GM12878 (cell line): ENCODE measurements at regions not wholly inside any gene's neighbourhood (a gene's known extent, or its start where the extent isn't known, plus 50 kb on each side); places are given as distances from the start of the nearest gene placed in this dataset.

Experiments used
- ATAC-seq: fragments of 200-7000 bp; cut with Tn5 transposase; 3 replicates; pipeline ENCODE4 v1.9.1; 2020; ENCODE audit warnings: mild to moderate bottlenecking, moderate library complexity
- BruUV-seq: library from RNA; stranded (reverse); fragments of 400-500 nt; replicated peaks from 2 replicates; lab custom pipeline; 2021; lab: Mats Ljungman, UMichigan
- CTCF ChIA-PET: fragments of 300-600 bp; sonication (Branson Sonifier 250); formaldehyde crosslinking; extraction: SDS; loops from one replicate; lab custom pipeline; 2021; ENCODE audit warnings: inconsistent platforms; lab: Yijun Ruan, JAX
- POLR2A ChIA-PET: fragments of 350-600 bp; formaldehyde crosslinking; extraction: SDS; loops from one replicate; lab custom pipeline; 2021; ENCODE audit warnings: inconsistent platforms; lab: Charles Lee
- RAD21 ChIA-PET: fragments of 300-600 bp; sonication (Branson Sonifier 250); formaldehyde crosslinking; loops from one replicate; lab custom pipeline; 2023; ENCODE audit warnings: antibody characterized with exemption; ENCODE audit not compliant: unreplicated experiment; lab: Charles Lee
- SMC1A ChIA-PET: fragments of 300-600 bp; sonication (Branson Sonifier 250); formaldehyde crosslinking; loops from one replicate; lab custom pipeline; 2023; ENCODE audit not compliant: unreplicated experiment, uncharacterized antibody; lab: Charles Lee
- DNase-seq: peaks from one replicate; pipeline ENCODE4 v3.0.0-alpha.2; 2011; ENCODE audit warnings: low read depth, low spot score
- FAIRE-seq: peaks from 3 replicates; lab custom pipeline; 2011; peaks lifted over from hg19 to GRCh38; lab: Jason Lieb, UNC
- H2AFZ ChIP-seq: 2 replicates; pipeline ENCODE4 v1.6.0; 2011; ENCODE audit warnings: low read depth, low read length, control low read depth; ENCODE audit not compliant: control insufficient read depth
- H3K27ac ChIP-seq: 2 replicates; pipeline ENCODE4 v1.5.1; 2011; ENCODE audit warnings: control low read depth; ENCODE audit not compliant: control insufficient read depth, insufficient read depth
- H3K27me3 ChIP-seq, 2 experiments: replicated peaks in 1 of 2; 2 replicates each; pipeline versions ENCODE4 v1.6.0 to v1.6.1; 2011; ENCODE audit warnings: low read length in 1 of 2; ENCODE audit not compliant: control insufficient read depth in 2 of 2, insufficient read depth in 2 of 2
- H3K36me3 ChIP-seq, 2 experiments: 2 replicates each; pipeline ENCODE4 v1.5.1; 2011; ENCODE audit warnings: low read length in 1 of 2; ENCODE audit not compliant: control insufficient read depth in 2 of 2, insufficient read depth in 2 of 2
- H3K4me1 ChIP-seq: 2 replicates; pipeline ENCODE4 v1.6.1; 2011; ENCODE audit warnings: mild to moderate bottlenecking, low read length, moderate library complexity, mixed read lengths; ENCODE audit not compliant: control insufficient read depth, insufficient read depth
- H3K4me2 ChIP-seq: 2 replicates; pipeline ENCODE4 v1.6.0; 2011; ENCODE audit warnings: control low read depth; ENCODE audit not compliant: control insufficient read depth, insufficient read depth
- H3K4me3 ChIP-seq: fragments of 200-600 bp; sonication (generic); 2 replicates; pipeline ENCODE4 v1.5.1; 2016
- H3K79me2 ChIP-seq: 2 replicates; pipeline ENCODE4 v1.6.0; 2011; ENCODE audit warnings: low read length; ENCODE audit not compliant: control insufficient read depth, insufficient read depth
- H3K9ac ChIP-seq: 2 replicates; pipeline ENCODE4 v1.8.0; 2011; ENCODE audit warnings: low read length, control low read depth, mixed read lengths; ENCODE audit not compliant: control insufficient read depth, insufficient read depth
- H3K9me3 ChIP-seq: replicated peaks from 3 replicates; pipeline ENCODE4 v1.5.1; 2011; ENCODE audit warnings: mild to moderate bottlenecking, low read length; ENCODE audit not compliant: control insufficient read depth, insufficient read depth
- H4K20me1 ChIP-seq: 2 replicates; pipeline ENCODE4 v1.6.0; 2011; ENCODE audit not compliant: control insufficient read depth, insufficient read depth
- BRCA1 ChIP-seq: IDR thresholded peaks from 2 replicates; pipeline ENCODE4 v1.6.1; 2011; ENCODE audit warnings: low read depth, low read length, improper control_type of control experiment
- CBX5 ChIP-seq: sonication (generic); IDR thresholded peaks from 2 replicates; pipeline ENCODE4 v1.6.1; 2016; ENCODE audit warnings: low read depth, moderate library complexity, mild to moderate bottlenecking, inconsistent platforms
- CREM ChIP-seq: IDR thresholded peaks from 2 replicates; pipeline ENCODE4 v1.6.1; 2014; ENCODE audit warnings: antibody characterized with exemption, low read depth
- EP300 ChIP-seq, 2 experiments: fragments of 150-350 bp in 1 of 2; IDR thresholded peaks; 2 replicates each; pipeline ENCODE4 v1.6.1; 2011 to 2012; ENCODE audit warnings: low read depth in 2 of 2, low read length in 2 of 2, borderline replicate concordance in 1 of 2, improper control_type of control experiment in 1 of 2, inconsistent platforms in 1 of 2; ENCODE audit not compliant: control insufficient read depth in 1 of 2
- ESRRA ChIP-seq: IDR thresholded peaks from 2 replicates; pipeline ENCODE4 v1.6.1; 2012; ENCODE audit warnings: mild to moderate bottlenecking, low read length, improper control_type of control experiment
- JUNB ChIP-seq: IDR thresholded peaks from 2 replicates; pipeline ENCODE4 v1.6.1; 2016; ENCODE audit warnings: antibody characterized with exemption, mild to moderate bottlenecking
- KAT2A ChIP-seq: conservative IDR thresholded peaks from 2 replicates; pipeline ENCODE4 v1.6.1; 2011; ENCODE audit warnings: low read depth, low read length; ENCODE audit not compliant: control insufficient read depth
- PAX5 ChIP-seq: IDR thresholded peaks from 2 replicates; pipeline ENCODE4 v1.6.1; 2011; ENCODE audit warnings: low read depth, low read length, borderline replicate concordance
- WGBS: methylation state at CpG from one replicate; pipeline ENCODE4 v1.1.6; 2016; ENCODE audit warnings: low lambda C conversion rate; ENCODE audit not compliant: insufficient replicate concordance, insufficient coverage; ENCODE audit errors: missing lambda C conversion rate; 5-methylcytosine and 5-hydroxymethylcytosine counted together
- in situ Hi-C: fragments of 300-500 bp; cut with MboI; formaldehyde crosslinking; loops from 9 replicates; pipeline ENCODE4 v1.14.3; 2018; ENCODE audit warnings: mixed read lengths
- intact Hi-C: fragments of 100-400 bp; cut with micrococcal nuclease; formaldehyde crosslinking; loops from one replicate; pipeline ENCODE4 v1.14.2; 2022; ENCODE audit not compliant: unreplicated experiment
- TF ChIP-seq, protein P1 (sequence below): IDR thresholded peaks from 2 replicates; pipeline ENCODE4 v1.6.1; 2011; ENCODE audit warnings: borderline replicate concordance, low read depth, mild to moderate bottlenecking, moderate library complexity, mixed read lengths, low read length; ENCODE audit not compliant: insufficient read depth; ENCODE audit errors: extremely low read length
- TF ChIP-seq, protein P2 (sequence below): fragments of 450-650 bp; IDR thresholded peaks from 2 replicates; pipeline ENCODE4 v1.6.1; 2017; ENCODE audit warnings: mild to moderate bottlenecking, moderate library complexity
- TF ChIP-seq, protein P3 (sequence below): fragments of 450-650 bp; conservative IDR thresholded peaks from 2 replicates; pipeline ENCODE4 v1.6.1; 2017; ENCODE audit warnings: mild to moderate bottlenecking, moderate library complexity
- TF ChIP-seq, protein P4 (sequence below): fragments of 450-650 bp; IDR thresholded peaks from 2 replicates; pipeline ENCODE4 v1.6.1; 2016; ENCODE audit warnings: mild to moderate bottlenecking
- TF ChIP-seq, protein P5 (sequence below): fragments of 150-350 bp; IDR thresholded peaks from 2 replicates; pipeline ENCODE4 v1.6.1; 2014; ENCODE audit warnings: mild to moderate bottlenecking, low read depth, low read length

DNA sequence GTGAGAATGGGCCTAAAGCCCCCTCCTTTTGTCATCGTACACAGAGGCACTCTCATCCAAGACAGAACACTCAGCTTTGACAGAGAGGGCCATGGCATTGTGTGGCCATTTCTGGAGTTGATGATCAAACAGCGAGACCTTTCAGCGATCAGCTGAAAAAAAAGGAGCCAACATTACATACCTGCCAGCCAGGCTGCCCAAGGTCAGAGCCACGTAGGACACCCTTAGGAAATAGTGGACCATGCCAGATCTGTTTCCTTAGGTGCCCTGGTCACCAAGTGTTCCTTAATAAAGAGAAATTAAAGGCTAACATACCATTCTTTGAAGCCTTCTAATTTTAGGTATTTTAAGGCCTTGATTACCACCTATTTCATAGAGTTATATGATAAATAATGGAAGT, 105.5 kb upstream of the PRLR start (continued):
- TF ChIP-seq, protein P1, sequence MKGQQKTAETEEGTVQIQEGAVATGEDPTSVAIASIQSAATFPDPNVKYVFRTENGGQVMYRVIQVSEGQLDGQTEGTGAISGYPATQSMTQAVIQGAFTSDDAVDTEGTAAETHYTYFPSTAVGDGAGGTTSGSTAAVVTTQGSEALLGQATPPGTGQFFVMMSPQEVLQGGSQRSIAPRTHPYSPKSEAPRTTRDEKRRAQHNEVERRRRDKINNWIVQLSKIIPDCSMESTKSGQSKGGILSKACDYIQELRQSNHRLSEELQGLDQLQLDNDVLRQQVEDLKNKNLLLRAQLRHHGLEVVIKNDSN: no peak

DNA sequence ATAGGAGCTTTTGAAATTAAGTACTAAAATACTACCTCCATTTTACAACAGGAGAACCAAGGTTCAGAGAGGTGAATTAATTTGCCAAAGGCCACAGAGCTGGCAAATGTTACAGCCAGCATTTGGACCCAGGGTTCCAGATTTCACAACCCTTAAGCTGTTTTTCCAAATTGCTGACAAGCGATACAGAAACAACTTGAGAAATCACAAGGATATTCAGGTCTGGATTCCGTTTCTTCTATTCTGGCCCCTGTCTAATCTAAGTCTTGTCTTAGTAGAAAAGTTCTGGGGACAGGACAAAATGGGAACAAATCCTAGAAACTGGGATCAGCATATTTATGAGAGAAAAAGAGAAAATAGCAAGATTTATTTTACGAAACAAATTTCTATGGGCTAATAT, 103.1 kb upstream of the PRLR start:
- FAIRE-seq (no peak), ATAC-seq (no peak), DNase-seq (no peak)
- intact Hi-C loops: no loop called here
- RAD21 ChIA-PET: interaction anchor here (0.9 kb wide), 1 partner anchor 13 kb away, joined by 3 read pairs; no protein-coding TSS in a partner anchor
- CTCF ChIA-PET: interaction anchor here (2.8 kb wide), 1 partner anchor 103 kb away, joined by 14 read pairs; no protein-coding TSS in a partner anchor
- BruUV-seq: no TSS peak
- Histone ChIP-seq H3K27ac (no peak overlapping the region), H4K20me1 (no peaks in the 10 kb centered on the region), H2AFZ (no peak overlapping the region), H3K27me3 (no peaks in the 10 kb centered on the region), H3K4me3 (no peak overlapping the region), H3K9ac (no peak overlapping the region), H3K79me2 (no peaks in the 10 kb centered on the region), H3K9me3 (no peaks in the 10 kb centered on the region), H3K4me2 (no peak overlapping the region), H3K4me1 (no peaks in the 10 kb centered on the region), H3K36me3 (no peaks in the 10 kb centered on the region)
- POLR2A ChIA-PET: no interaction called here
- WGBS: 56% methylated on average over 3 of the region's 3 CpGs
- in situ Hi-C loops: no loop called here
- SMC1A ChIA-PET: interaction anchor here (0.9 to 1.6 kb wide), 5 partner anchors 14 to 103 kb away, joined by 3 to 5 read pairs (median 3); no protein-coding TSS in a partner anchor
- TF ChIP-seq PAX5 (no peak), BRCA1 (no peak), CBX5 (no peak), KAT2A (no peak), JUNB (no peak), CREM (no peak), ESRRA (no peak), EP300 (IDR thresholded peaks at IDR 0.05; ENCODE audit: borderline replicate concordance in 1 of 2, control insufficient read depth in 1 of 2, low read depth in 2 of 2, low read length in 2 of 2) (no peak)
- TF ChIP-seq, protein P2, sequence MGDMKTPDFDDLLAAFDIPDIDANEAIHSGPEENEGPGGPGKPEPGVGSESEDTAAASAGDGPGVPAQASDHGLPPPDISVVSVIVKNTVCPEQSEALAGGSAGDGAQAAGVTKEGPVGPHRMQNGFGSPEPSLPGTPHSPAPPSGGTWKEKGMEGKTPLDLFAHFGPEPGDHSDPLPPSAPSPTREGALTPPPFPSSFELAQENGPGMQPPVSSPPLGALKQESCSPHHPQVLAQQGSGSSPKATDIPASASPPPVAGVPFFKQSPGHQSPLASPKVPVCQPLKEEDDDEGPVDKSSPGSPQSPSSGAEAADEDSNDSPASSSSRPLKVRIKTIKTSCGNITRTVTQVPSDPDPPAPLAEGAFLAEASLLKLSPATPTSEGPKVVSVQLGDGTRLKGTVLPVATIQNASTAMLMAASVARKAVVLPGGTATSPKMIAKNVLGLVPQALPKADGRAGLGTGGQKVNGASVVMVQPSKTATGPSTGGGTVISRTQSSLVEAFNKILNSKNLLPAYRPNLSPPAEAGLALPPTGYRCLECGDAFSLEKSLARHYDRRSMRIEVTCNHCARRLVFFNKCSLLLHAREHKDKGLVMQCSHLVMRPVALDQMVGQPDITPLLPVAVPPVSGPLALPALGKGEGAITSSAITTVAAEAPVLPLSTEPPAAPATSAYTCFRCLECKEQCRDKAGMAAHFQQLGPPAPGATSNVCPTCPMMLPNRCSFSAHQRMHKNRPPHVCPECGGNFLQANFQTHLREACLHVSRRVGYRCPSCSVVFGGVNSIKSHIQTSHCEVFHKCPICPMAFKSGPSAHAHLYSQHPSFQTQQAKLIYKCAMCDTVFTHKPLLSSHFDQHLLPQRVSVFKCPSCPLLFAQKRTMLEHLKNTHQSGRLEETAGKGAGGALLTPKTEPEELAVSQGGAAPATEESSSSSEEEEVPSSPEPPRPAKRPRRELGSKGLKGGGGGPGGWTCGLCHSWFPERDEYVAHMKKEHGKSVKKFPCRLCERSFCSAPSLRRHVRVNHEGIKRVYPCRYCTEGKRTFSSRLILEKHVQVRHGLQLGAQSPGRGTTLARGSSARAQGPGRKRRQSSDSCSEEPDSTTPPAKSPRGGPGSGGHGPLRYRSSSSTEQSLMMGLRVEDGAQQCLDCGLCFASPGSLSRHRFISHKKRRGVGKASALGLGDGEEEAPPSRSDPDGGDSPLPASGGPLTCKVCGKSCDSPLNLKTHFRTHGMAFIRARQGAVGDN: no peak
- TF ChIP-seq, protein P3, sequence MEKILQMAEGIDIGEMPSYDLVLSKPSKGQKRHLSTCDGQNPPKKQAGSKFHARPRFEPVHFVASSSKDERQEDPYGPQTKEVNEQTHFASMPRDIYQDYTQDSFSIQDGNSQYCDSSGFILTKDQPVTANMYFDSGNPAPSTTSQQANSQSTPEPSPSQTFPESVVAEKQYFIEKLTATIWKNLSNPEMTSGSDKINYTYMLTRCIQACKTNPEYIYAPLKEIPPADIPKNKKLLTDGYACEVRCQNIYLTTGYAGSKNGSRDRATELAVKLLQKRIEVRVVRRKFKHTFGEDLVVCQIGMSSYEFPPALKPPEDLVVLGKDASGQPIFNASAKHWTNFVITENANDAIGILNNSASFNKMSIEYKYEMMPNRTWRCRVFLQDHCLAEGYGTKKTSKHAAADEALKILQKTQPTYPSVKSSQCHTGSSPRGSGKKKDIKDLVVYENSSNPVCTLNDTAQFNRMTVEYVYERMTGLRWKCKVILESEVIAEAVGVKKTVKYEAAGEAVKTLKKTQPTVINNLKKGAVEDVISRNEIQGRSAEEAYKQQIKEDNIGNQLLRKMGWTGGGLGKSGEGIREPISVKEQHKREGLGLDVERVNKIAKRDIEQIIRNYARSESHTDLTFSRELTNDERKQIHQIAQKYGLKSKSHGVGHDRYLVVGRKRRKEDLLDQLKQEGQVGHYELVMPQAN: no peak
- TF ChIP-seq, protein P4, sequence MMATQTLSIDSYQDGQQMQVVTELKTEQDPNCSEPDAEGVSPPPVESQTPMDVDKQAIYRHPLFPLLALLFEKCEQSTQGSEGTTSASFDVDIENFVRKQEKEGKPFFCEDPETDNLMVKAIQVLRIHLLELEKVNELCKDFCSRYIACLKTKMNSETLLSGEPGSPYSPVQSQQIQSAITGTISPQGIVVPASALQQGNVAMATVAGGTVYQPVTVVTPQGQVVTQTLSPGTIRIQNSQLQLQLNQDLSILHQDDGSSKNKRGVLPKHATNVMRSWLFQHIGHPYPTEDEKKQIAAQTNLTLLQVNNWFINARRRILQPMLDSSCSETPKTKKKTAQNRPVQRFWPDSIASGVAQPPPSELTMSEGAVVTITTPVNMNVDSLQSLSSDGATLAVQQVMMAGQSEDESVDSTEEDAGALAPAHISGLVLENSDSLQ: no peak
- TF ChIP-seq, protein P5, sequence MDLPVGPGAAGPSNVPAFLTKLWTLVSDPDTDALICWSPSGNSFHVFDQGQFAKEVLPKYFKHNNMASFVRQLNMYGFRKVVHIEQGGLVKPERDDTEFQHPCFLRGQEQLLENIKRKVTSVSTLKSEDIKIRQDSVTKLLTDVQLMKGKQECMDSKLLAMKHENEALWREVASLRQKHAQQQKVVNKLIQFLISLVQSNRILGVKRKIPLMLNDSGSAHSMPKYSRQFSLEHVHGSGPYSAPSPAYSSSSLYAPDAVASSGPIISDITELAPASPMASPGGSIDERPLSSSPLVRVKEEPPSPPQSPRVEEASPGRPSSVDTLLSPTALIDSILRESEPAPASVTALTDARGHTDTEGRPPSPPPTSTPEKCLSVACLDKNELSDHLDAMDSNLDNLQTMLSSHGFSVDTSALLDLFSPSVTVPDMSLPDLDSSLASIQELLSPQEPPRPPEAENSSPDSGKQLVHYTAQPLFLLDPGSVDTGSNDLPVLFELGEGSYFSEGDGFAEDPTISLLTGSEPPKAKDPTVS: no peak
